GM18498 (cell line): ENCODE measurements at regions not wholly inside any gene's neighbourhood (a gene's known extent, or its start where the extent isn't known, plus 50 kb on each side); places are given as distances from the start of the nearest gene placed in this dataset.

ENCODE experiments used
- ATAC-seq: cut with Tn5 transposase; IDR thresholded peaks from one replicate; pipeline ENCODE4 v1.9.1; 2021; ENCODE audit warnings: mild to moderate bottlenecking, moderate library complexity; ENCODE audit not compliant: unreplicated experiment

GRCh38 chr2:2528846-2529245 lies 197.8 kb upstream of the MYT1L start:
- ATAC-seq, result no peak

- ATAC-seq, result no peak
Observed at GRCh38 chr2:2527148-2527547, 196.1 kb upstream of the MYT1L start.

- ATAC-seq, result no peak
Observed at GRCh38 chr2:2524348-2524941, 193.4 kb upstream of the MYT1L start.

- no peak for ATAC-seq
Observed at GRCh38 chr2:2523461-2524347, 192.6 kb upstream of the MYT1L start.

GRCh38 chr2:2520401-2520811 lies 189.3 kb upstream of the MYT1L start:
- no peak for ATAC-seq

- no peak for ATAC-seq
Observed at GRCh38 chr2:2519381-2519780, 188.3 kb upstream of the MYT1L start.

GRCh38 chr2:2517399-2517798 lies 186.3 kb upstream of the MYT1L start:
- ATAC-seq, result no peak

- no peak for ATAC-seq
Observed at GRCh38 chr2:2516386-2516785, 185.3 kb upstream of the MYT1L start.

GRCh38 chr2:2512931-2513330 lies 181.9 kb upstream of the MYT1L start:
- no peak for ATAC-seq

GRCh38 chr2:2507417-2507997 lies 176.4 kb upstream of the MYT1L start:
- ATAC-seq, result no peak

- ATAC-seq, result no peak
Observed at GRCh38 chr2:2506536-2506935, 175.5 kb upstream of the MYT1L start.

GRCh38 chr2:2505604-2506003 lies 174.5 kb upstream of the MYT1L start:
- ATAC-seq, result no peak

GRCh38 chr2:2503864-2504418 lies 172.9 kb upstream of the MYT1L start:
- no peak for ATAC-seq

GRCh38 chr2:2502201-2502549 lies 171.1 kb upstream of the MYT1L start:
- no peak for ATAC-seq

GRCh38 chr2:2501454-2502200 lies 170.6 kb upstream of the MYT1L start:
- no peak for ATAC-seq

GRCh38 chr2:2495606-2496005 lies 164.5 kb upstream of the MYT1L start:
- ATAC-seq, result no peak

GRCh38 chr2:2493496-2493895 lies 162.4 kb upstream of the MYT1L start:
- ATAC-seq, result no peak

- no peak for ATAC-seq
Observed at GRCh38 chr2:2492800-2493199, 161.7 kb upstream of the MYT1L start.

- ATAC-seq, result no peak
Observed at GRCh38 chr2:2491964-2492363, 160.9 kb upstream of the MYT1L start.

- no peak for ATAC-seq
Observed at GRCh38 chr2:2484301-2484700, 153.2 kb upstream of the MYT1L start.

GRCh38 chr2:2482851-2483250 lies 151.8 kb upstream of the MYT1L start:
- no peak for ATAC-seq
